ENCODE measurements at regions not wholly inside any gene's neighbourhood (a gene's known extent, or its start where the extent isn't known, plus 50 kb on each side); places are given as distances from the start of the nearest gene placed in this dataset.

- POLR2A ChIA-PET = no interaction called here
- Mint-ChIP-seq H3K9me3 (peaks cover 11% of the 10 kb centered on the region), H3K4me1 (no peaks in the 10 kb centered on the region), H3K4me3 (no peak overlapping the region), H3K27me3 (no peaks in the 10 kb centered on the region), H3K27ac (no peak overlapping the region), H3K36me3 (ENCODE audit: low read depth) (no peaks in the 10 kb centered on the region)
- DNase-seq = no peak
- CTCF ChIA-PET = no interaction called here
Observed at GRCh38 chr2:126329173-126329572, 326.8 kb upstream of the GYPC start.

- CTCF ChIA-PET = no interaction called here
- H3K4me3 Mint-ChIP-seq = no peak overlapping the region
- DNase-seq = no peak
- H3K27ac Mint-ChIP-seq = no peak overlapping the region
- H3K36me3 Mint-ChIP-seq (ENCODE audit: low read depth) = no peaks in the 10 kb centered on the region
- POLR2A ChIA-PET = no interaction called here
- no peaks in the 10 kb centered on the region for H3K27me3 Mint-ChIP-seq
- no peaks in the 10 kb centered on the region for H3K4me1 Mint-ChIP-seq
- H3K9me3 Mint-ChIP-seq = no peaks in the 10 kb centered on the region
Observed at GRCh38 chr2:126342457-126342856, 313.5 kb upstream of the GYPC start.

- POLR2A ChIA-PET = no interaction called here
- H3K4me3 Mint-ChIP-seq = no peak overlapping the region
- no peaks in the 10 kb centered on the region for H3K27me3 Mint-ChIP-seq
- H3K36me3 Mint-ChIP-seq (ENCODE audit: low read depth) = no peaks in the 10 kb centered on the region
- DNase-seq = no peak
- no peaks in the 10 kb centered on the region for H3K9me3 Mint-ChIP-seq
- H3K27ac Mint-ChIP-seq = no peak overlapping the region
- CTCF ChIA-PET = no interaction called here
- H3K4me1 Mint-ChIP-seq = no peaks in the 10 kb centered on the region
Observed at GRCh38 chr2:126343136-126343535, 312.8 kb upstream of the GYPC start.

- H3K27me3 Mint-ChIP-seq = no peaks in the 10 kb centered on the region
- DNase-seq = no peak
- POLR2A ChIA-PET = no interaction called here
- H3K9me3 Mint-ChIP-seq = no peaks in the 10 kb centered on the region
- no peak overlapping the region for H3K27ac Mint-ChIP-seq
- CTCF ChIA-PET = no interaction called here
- H3K4me3 Mint-ChIP-seq = no peak overlapping the region
- H3K36me3 Mint-ChIP-seq (ENCODE audit: low read depth) = no peaks in the 10 kb centered on the region
- H3K4me1 Mint-ChIP-seq = no peaks in the 10 kb centered on the region
Observed at GRCh38 chr2:126344493-126344892, 311.5 kb upstream of the GYPC start.

GRCh38 chr2:126345691-126346090 is 310.3 kb upstream of the GYPC start:
- Mint-ChIP-seq H3K4me1 (no peaks in the 10 kb centered on the region), H3K9me3 (no peaks in the 10 kb centered on the region), H3K4me3 (no peak overlapping the region), H3K27ac (no peak overlapping the region), H3K36me3 (ENCODE audit: low read depth) (no peaks in the 10 kb centered on the region), H3K27me3 (peaks cover 5% of the 10 kb centered on the region)
- ChIA-PET CTCF (no interaction called here), POLR2A (no interaction called here)
- DNase-seq = no peak

- POLR2A ChIA-PET = no interaction called here
- Mint-ChIP-seq H3K9me3 (no peaks in the 10 kb centered on the region), H3K27ac (no peak overlapping the region), H3K27me3 (peaks cover 6% of the 10 kb centered on the region), H3K4me3 (no peak overlapping the region), H3K4me1 (no peaks in the 10 kb centered on the region), H3K36me3 (ENCODE audit: low read depth) (no peaks in the 10 kb centered on the region)
- DNase-seq = no peak
- CTCF ChIA-PET = no interaction called here
Observed at GRCh38 chr2:126356631-126357030, 299.3 kb upstream of the GYPC start.

GRCh38 chr2:126358122-126358521 is 297.8 kb upstream of the GYPC start:
- CTCF ChIA-PET = no interaction called here
- H3K27me3 Mint-ChIP-seq = peaks cover 7% of the 10 kb centered on the region

GRCh38 chr2:126359494-126359893 is 296.5 kb upstream of the GYPC start:
- H3K36me3 Mint-ChIP-seq (ENCODE audit: low read depth) = no peaks in the 10 kb centered on the region
- H3K9me3 Mint-ChIP-seq = no peaks in the 10 kb centered on the region
- H3K27me3 Mint-ChIP-seq = peaks cover 7% of the 10 kb centered on the region
- no peaks in the 10 kb centered on the region for H3K4me1 Mint-ChIP-seq
- no peak for DNase-seq
- CTCF ChIA-PET = no interaction called here
- POLR2A ChIA-PET = no interaction called here
- no peak overlapping the region for H3K4me3 Mint-ChIP-seq
- no peak overlapping the region for H3K27ac Mint-ChIP-seq

More at GRCh38 chr2:126358122-126358521, 297.8 kb upstream of the GYPC start:
- Mint-ChIP-seq H3K36me3 (ENCODE audit: low read depth) (no peaks in the 10 kb centered on the region), H3K27ac (no peak overlapping the region), H3K4me1 (no peaks in the 10 kb centered on the region), H3K9me3 (no peaks in the 10 kb centered on the region), H3K4me3 (no peak overlapping the region)
- no peak for DNase-seq
- POLR2A ChIA-PET = no interaction called here

- CTCF ChIA-PET = interaction anchor here (0.6 kb wide), 1 partner anchor 94 kb away, joined by 3 read pairs; no protein-coding TSS in a partner anchor
- Mint-ChIP-seq H3K4me1 (no peaks in the 10 kb centered on the region), H3K36me3 (ENCODE audit: low read depth) (no peaks in the 10 kb centered on the region), H3K27me3 (peaks cover 2% of the 10 kb centered on the region), H3K27ac (no peak overlapping the region), H3K4me3 (no peak overlapping the region), H3K9me3 (no peaks in the 10 kb centered on the region)
- POLR2A ChIA-PET = no interaction called here
- no peak for DNase-seq
Observed at GRCh38 chr2:126367361-126367760, 288.6 kb upstream of the GYPC start.

GRCh38 chr2:126368758-126369157 is 287.2 kb upstream of the GYPC start:
- Mint-ChIP-seq H3K27me3 (peaks cover 2% of the 10 kb centered on the region), H3K36me3 (ENCODE audit: low read depth) (no peaks in the 10 kb centered on the region), H3K4me1 (no peaks in the 10 kb centered on the region), H3K4me3 (no peak overlapping the region), H3K27ac (no peak overlapping the region), H3K9me3 (no peaks in the 10 kb centered on the region)
- no peak for DNase-seq
- CTCF ChIA-PET = no interaction called here
- POLR2A ChIA-PET = no interaction called here

GRCh38 chr2:126370201-126370600 is 285.8 kb upstream of the GYPC start:
- POLR2A ChIA-PET = no interaction called here
- Mint-ChIP-seq H3K27me3 (no peaks in the 10 kb centered on the region), H3K4me1 (no peaks in the 10 kb centered on the region), H3K4me3 (no peak overlapping the region), H3K36me3 (ENCODE audit: low read depth) (no peaks in the 10 kb centered on the region), H3K27ac (no peak overlapping the region), H3K9me3 (no peaks in the 10 kb centered on the region)
- no peak for DNase-seq
- CTCF ChIA-PET = no interaction called here

GRCh38 chr2:126372406-126372805 is 283.6 kb upstream of the GYPC start:
- ChIA-PET POLR2A (no interaction called here), CTCF (no interaction called here)
- no peaks in the 10 kb centered on the region for H3K36me3 Mint-ChIP-seq (ENCODE audit: low read depth)
- H3K4me1 Mint-ChIP-seq = no peaks in the 10 kb centered on the region
- peaks cover 2% of the 10 kb centered on the region for H3K9me3 Mint-ChIP-seq
- H3K27me3 Mint-ChIP-seq = peaks cover 3% of the 10 kb centered on the region
- no peak overlapping the region for H3K27ac Mint-ChIP-seq
- no peak for DNase-seq
- H3K4me3 Mint-ChIP-seq = no peak overlapping the region

GRCh38 chr2:126378176-126378575 is 277.8 kb upstream of the GYPC start:
- Mint-ChIP-seq H3K27ac (no peak overlapping the region), H3K27me3 (peaks cover 12% of the 10 kb centered on the region), H3K9me3 (peaks cover 2% of the 10 kb centered on the region), H3K4me1 (no peaks in the 10 kb centered on the region), H3K4me3 (no peak overlapping the region), H3K36me3 (ENCODE audit: low read depth) (no peaks in the 10 kb centered on the region)
- no peak for DNase-seq
- ChIA-PET CTCF (no interaction called here), POLR2A (no interaction called here)

- H3K27ac Mint-ChIP-seq = no peak overlapping the region
- peaks cover 3% of the 10 kb centered on the region for H3K9me3 Mint-ChIP-seq
- H3K4me1 Mint-ChIP-seq = no peaks in the 10 kb centered on the region
- peaks cover 16% of the 10 kb centered on the region for H3K27me3 Mint-ChIP-seq
- ChIA-PET CTCF (no interaction called here), POLR2A (no interaction called here)
- H3K36me3 Mint-ChIP-seq (ENCODE audit: low read depth) = no peaks in the 10 kb centered on the region
- no peak for DNase-seq
- H3K4me3 Mint-ChIP-seq = no peak overlapping the region
Observed at GRCh38 chr2:126381091-126381490, 274.9 kb upstream of the GYPC start.

GRCh38 chr2:126382998-126383397 is 273.0 kb upstream of the GYPC start:
- ChIA-PET POLR2A (no interaction called here), CTCF (no interaction called here)
- no peak for DNase-seq
- no peaks in the 10 kb centered on the region for H3K4me1 Mint-ChIP-seq
- H3K27ac Mint-ChIP-seq = no peak overlapping the region
- peaks cover 12% of the 10 kb centered on the region for H3K27me3 Mint-ChIP-seq
- peaks cover 14% of the 10 kb centered on the region for H3K9me3 Mint-ChIP-seq
- H3K36me3 Mint-ChIP-seq (ENCODE audit: low read depth) = no peaks in the 10 kb centered on the region
- H3K4me3 Mint-ChIP-seq = no peak overlapping the region
